OCI-LY3 (cell line): ENCODE measurements at regions not wholly inside any gene's neighbourhood (a gene's known extent, or its start where the extent isn't known, plus 50 kb on each side); places are given as distances from the start of the nearest gene placed in this dataset.

Experiments used
- CTCF ChIP-seq: fragments of 200-600, 300-600 bp; sonication (generic); IDR thresholded peaks from 2 replicates; pipeline ENCODE4 v1.5.1; 2014; ENCODE audit warnings: antibody characterized with exemption, low read length, low read depth
- EZH2phosphoT487 ChIP-seq: fragments of 200-600 bp; shearing (Covaris generic); IDR thresholded peaks from 2 replicates; pipeline ENCODE4 v1.6.1; 2018; ENCODE audit warnings: antibody characterized with exemption, mixed run types, low read depth

GRCh38 chr6:44653091-44653490 is 265.6 kb downstream of the CDC5L start:
- TF ChIP-seq CTCF (no peak), EZH2phosphoT487 (no peak)
